NCI-H2081 treated with DMSO at 0.1 percent for 48 hours (cell line): ENCODE measurements at regions not wholly inside any gene's neighbourhood (a gene's known extent, or its start where the extent isn't known, plus 50 kb on each side); places are given as distances from the start of the nearest gene placed in this dataset.

ENCODE experiments used
- DNase-seq: peaks from one replicate; lab custom pipeline; 2025; lab: John Stamatoyannopoulos, UW

DNA sequence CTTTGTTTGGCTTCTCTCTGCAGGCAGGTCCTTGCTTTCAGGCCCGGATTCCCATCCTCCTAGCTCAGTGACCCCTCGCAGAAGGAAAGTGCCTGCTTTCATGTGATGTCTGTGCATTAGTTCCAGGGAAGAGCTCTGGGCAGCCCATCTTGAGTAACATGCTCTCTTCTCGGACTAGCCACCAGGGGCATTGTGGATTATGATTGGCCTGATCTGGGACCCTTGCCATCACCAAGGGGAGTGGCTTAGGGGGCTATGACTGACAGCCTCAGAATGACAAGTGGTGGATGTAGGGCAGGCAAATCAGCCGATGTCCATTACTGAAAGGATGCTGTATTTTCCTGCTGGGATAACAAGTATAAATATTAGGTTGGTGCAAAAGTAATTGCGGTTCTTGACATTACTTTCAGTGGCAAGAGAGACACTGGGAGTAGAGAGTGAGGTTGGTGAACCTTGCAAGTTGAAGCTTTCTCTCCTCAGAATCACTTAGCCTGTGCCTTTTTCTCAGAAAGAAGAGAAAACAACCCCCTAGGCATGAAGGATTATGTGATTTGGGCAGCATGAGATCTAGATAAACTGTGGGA, 71.5 kb upstream of the MPHOSPH6 start:
- DNase-seq = no peak

DNA sequence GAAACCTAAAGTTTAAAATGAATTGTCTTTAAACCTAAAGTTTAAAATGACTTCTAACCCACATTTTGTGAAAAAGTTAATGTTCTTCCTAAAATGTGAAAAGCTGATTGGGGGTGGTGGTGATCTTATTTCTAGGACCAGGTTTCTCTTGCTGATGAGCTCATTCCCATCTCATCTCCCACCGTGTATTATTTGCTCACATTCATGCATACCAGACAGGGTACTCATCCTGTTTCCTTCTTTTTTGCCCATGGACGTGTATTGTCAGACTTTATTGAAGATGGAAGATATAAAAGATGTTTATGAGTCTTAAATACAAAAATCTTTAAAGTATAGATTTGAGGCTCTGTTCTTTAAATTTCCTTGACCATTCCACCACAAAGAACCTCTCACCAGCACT, 70.1 kb upstream of the MPHOSPH6 start:
- DNase-seq = no peak

DNA sequence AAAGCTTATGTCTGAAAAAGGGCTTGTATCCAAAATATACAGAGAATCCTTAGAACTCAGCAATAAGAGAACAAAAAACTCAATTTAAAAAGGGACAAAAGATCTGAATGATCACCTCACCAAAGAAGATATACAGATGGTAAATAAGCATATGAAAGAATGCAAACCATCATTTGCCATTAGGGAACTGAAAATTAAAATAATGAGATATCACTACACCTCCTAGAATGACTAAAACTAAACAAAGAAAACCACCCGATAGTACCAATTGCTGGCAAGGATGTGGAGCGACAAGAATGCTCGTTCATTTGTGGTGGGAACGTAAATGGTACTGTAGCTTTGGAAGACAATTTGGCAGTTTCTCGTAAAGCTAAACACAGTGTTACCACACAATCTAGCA, 66.9 kb upstream of the MPHOSPH6 start:
- no peak for DNase-seq

DNA sequence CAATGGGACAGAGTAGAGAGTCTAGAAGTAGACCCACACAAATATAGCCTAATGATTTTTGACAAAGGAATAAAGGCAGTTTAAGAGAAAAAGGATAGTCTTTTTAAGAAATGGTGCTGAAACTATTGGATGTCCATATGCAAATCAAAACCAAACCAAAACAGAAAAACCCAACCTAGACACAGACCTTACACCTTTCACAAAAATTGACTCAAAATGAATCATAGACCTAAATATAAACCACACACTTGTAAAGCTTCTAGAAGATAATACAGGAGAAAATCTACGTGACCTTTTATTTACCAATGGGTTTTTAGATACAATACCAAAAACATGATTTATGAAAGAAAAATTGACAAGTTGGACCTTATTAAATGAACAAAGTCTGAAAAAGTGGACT, 66.4 kb upstream of the MPHOSPH6 start:
- DNase-seq = no peak

DNA sequence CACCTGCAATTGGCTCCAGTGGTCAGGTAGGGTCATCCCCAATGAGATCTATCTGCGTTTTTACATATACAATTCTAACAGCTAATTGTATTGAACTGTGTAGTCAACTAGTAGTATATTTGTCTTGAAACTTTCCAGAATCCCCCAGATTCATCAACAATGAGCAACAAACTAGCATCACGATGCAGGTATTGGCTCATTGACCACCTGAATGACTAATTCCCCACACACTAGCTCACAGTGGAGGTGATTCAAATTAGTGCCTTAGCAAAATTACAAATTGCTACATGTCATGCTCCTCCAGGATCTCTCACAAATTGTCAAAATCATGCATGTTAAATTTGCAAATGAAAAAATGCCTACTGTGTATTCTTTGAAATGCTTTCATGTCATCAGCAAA, 62.8 kb upstream of the MPHOSPH6 start:
- DNase-seq = no peak

DNA sequence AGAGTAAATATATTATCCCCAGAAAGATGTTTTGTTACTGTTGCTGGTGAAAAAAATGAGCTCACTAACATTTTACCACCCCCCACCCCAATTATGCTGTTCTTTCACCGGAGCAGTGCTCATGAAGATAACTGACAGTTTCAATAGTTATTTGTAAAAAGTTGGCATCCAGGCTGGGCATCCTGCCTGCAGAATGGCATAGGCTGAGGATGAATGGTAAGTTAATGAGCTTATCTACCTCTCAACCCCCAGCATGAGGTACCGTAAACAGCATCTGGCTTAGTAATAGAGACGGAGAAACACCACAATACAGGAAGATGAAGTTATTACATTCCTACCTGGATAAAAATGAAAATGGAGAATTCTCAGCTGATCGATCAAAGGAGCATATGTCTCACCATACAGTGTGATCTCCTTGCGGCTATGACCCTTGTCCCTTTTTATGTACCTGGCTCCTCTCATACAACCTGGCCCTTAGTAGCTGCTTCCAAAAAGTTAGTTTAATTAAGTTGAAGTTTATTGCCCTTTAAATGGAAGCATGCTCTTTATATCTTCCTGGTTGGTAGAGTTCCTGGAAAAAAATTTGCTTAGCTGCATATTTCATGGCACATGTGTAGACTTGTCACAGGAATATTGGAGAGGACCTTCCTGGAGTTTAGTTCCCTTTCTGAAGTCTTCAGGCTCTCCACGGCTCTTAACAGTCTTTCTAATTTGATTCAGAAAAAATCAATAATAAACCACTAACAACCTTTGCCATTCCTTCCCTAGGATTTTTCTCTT, 61.2 kb upstream of the MPHOSPH6 start:
- no peak for DNase-seq

DNA sequence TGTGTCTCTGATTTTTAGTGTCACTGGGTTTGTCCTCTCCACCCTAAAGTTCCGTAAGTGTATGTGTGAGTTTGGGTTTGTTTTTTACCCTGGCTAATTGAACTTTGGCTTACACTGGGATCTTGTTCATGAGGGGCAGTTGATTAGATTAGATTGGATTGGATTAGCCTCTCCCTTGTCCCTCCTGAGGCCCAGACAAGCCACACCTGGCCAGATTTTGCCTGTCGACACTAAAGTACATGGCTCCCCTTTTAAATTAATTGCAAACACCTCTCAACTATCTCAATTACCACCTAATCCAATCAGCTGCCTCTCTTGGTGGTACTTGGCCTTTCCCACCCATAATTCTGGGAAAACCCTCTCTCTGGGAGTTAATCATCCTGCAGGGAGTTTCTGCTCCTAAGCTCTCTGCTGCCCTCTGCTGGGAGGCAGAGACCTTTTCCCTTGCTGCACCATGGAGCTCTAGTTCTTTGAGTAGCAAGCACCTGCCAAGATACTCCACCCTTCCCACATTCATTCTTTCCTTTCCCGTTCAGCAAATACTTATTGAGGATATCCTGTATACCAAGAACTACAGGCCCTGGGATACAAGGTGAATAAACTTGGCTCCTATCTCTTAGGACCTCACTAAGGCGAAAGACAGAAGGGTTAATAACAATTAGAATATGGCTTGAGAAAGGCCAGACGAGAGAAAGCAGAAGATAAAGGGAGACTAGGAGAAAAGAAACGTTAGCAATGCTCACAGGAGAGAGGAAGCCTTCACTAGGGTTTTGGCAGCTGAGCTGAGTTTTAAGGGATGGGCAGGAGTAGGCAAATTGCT, 60.0 kb upstream of the MPHOSPH6 start:
- DNase-seq = no peak

DNA sequence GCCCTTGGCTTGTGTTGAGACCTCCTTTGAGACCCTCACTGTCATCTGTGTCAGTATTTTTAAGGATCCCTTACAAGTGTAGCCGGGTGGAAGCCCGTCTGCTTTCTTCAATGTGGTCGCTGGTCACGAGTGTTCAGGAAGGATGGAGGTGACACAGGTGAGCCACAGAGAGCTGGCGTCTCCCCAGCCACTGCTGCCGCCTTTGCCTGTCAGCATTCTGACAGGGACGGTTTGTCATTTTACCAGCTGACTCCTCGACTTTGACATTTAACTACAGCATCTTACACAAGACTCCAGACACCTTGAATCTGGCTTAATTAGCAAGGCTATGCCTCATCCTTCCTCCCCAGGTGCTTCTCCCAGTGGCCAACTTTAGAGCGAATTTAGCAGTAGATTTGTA, 56.3 kb upstream of the MPHOSPH6 start:
- DNase-seq = no peak

DNA sequence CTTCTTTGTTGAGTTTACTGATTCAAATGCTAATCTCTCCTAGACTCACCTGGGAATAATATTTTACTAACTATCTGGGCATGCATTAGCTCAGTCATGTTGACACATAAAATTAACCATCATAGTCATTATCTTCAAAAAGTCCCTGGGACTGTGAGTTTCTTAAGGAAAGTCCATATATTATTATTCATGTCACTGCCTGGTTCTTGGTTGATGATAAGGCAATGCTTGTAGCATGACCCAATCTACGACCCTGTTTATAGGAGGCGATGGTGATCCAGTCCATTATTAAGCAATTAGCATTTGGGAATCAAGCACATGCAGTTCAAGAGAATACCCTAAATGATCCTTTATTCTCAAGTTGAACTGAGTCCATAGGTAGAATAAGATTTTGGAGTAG, 54.8 kb upstream of the MPHOSPH6 start:
- DNase-seq = no peak

DNA sequence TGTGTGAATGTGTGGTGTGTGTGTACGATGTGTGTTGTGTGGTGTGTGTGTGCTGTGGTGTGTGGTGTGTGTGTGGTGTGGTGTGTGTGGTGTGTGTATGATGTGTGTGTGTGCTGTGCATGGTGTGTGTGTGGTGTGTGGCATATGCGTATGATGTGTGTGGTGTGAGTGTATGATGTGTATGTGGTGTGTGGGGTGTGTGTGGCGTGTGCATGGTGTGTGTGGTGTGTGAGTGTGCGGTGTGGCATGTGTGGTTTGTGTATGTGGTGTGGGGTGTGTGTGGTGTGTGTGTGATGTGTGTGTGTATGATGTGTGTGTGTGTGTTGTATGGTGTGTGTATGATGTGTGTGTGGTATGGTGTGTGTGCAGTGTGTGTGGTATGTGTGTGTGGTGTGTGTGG, 50.5 kb upstream of the MPHOSPH6 start:
- DNase-seq = no peak
